ENCODE measurements at regions not wholly inside any gene's neighbourhood (a gene's known extent, or its start where the extent isn't known, plus 50 kb on each side); places are given as distances from the start of the nearest gene placed in this dataset.

- no peak for DNase-seq (ENCODE audit: low read depth)
- no peak overlapping the region for H3K4me3 ChIP-seq (ENCODE audit: low read depth, low read length)
- no peak for TF ChIP-seq CTCF (IDR thresholded peaks at IDR 0.05; ENCODE audit: insufficient read depth, low read depth, low read length, missing control alignments)
Observed at GRCh38 chr6:42512579-42512978, 51.2 kb upstream of the UBR2 start.

- no peak overlapping the region for H3K4me3 ChIP-seq (ENCODE audit: low read depth, low read length)
- no peak for DNase-seq (ENCODE audit: low read depth)
- TF ChIP-seq CTCF (IDR thresholded peaks at IDR 0.05; ENCODE audit: insufficient read depth, low read depth, low read length, missing control alignments) = no peak
Observed at GRCh38 chr6:42511803-42512422, 51.9 kb upstream of the UBR2 start.

GRCh38 chr6:42510795-42511194, 53.0 kb upstream of the UBR2 start:
- H3K4me3 ChIP-seq (ENCODE audit: low read depth, low read length) = no peak overlapping the region
- DNase-seq (ENCODE audit: low read depth) = no peak
- TF ChIP-seq CTCF (IDR thresholded peaks at IDR 0.05; ENCODE audit: insufficient read depth, low read depth, low read length, missing control alignments) = peak; percentile 14

- H3K4me3 ChIP-seq (ENCODE audit: low read depth, low read length) = no peak overlapping the region
- TF ChIP-seq CTCF (IDR thresholded peaks at IDR 0.05; ENCODE audit: insufficient read depth, low read depth, low read length, missing control alignments) = no peak
- DNase-seq (ENCODE audit: low read depth) = peak; percentile 84
Observed at GRCh38 chr6:42509765-42510164, 54.1 kb upstream of the UBR2 start.

- TF ChIP-seq CTCF (IDR thresholded peaks at IDR 0.05; ENCODE audit: insufficient read depth, low read depth, low read length, missing control alignments) = no peak
- H3K4me3 ChIP-seq (ENCODE audit: low read depth, low read length) = no peak overlapping the region
- DNase-seq (ENCODE audit: low read depth) = no peak
Observed at GRCh38 chr6:42509256-42509655, 54.6 kb upstream of the UBR2 start.

- no peak for DNase-seq (ENCODE audit: low read depth)
- H3K4me3 ChIP-seq (ENCODE audit: low read depth, low read length) = no peak overlapping the region
- TF ChIP-seq CTCF (IDR thresholded peaks at IDR 0.05; ENCODE audit: insufficient read depth, low read depth, low read length, missing control alignments) = no peak
Observed at GRCh38 chr6:42507901-42508300, 55.9 kb upstream of the UBR2 start.

GRCh38 chr6:42507195-42507594, 55.5 kb upstream of the TRERF1 start:
- DNase-seq (ENCODE audit: low read depth) = peak; percentile 92
- no peak for TF ChIP-seq CTCF (IDR thresholded peaks at IDR 0.05; ENCODE audit: insufficient read depth, low read depth, low read length, missing control alignments)
- peak overlapping the region; percentile 69 for H3K4me3 ChIP-seq (ENCODE audit: low read depth, low read length)

Measured in GM12865 (cell line).